HS-5 (cell line): ENCODE measurements at regions not wholly inside any gene's neighbourhood (a gene's known extent, or its start where the extent isn't known, plus 50 kb on each side); places are given as distances from the start of the nearest gene placed in this dataset.

Experiments used
- DNase-seq: peaks from one replicate; pipeline ENCODE4 v3.0.0-alpha.2; 2012; ENCODE audit warnings: low read depth

- no peak for DNase-seq
Measured at GRCh38 chr11:119937412-119937811, 200.5 kb downstream of the TRIM29 start.

- DNase-seq, result no peak
Measured at GRCh38 chr11:119936426-119936825, 201.5 kb downstream of the TRIM29 start.

- DNase-seq, result no peak
Measured at GRCh38 chr11:119935349-119935925, 202.5 kb downstream of the TRIM29 start.

GRCh38 chr11:119934866-119935265 is 203.0 kb downstream of the TRIM29 start:
- no peak for DNase-seq

- DNase-seq, result no peak
Measured at GRCh38 chr11:119934267-119934666, 203.6 kb downstream of the TRIM29 start.

- DNase-seq, result no peak
Measured at GRCh38 chr11:119933584-119933983, 204.3 kb downstream of the TRIM29 start.

GRCh38 chr11:119932828-119933562 is 204.0 kb upstream of the NECTIN1 start:
- no peak for DNase-seq

GRCh38 chr11:119928047-119928446 is 199.0 kb upstream of the NECTIN1 start:
- no peak for DNase-seq

- no peak for DNase-seq
Measured at GRCh38 chr11:119924017-119924416, 195.0 kb upstream of the NECTIN1 start.

- DNase-seq, result no peak
Measured at GRCh38 chr11:119921571-119921970, 192.6 kb upstream of the NECTIN1 start.

GRCh38 chr11:119920666-119921387 is 191.8 kb upstream of the NECTIN1 start:
- no peak for DNase-seq

GRCh38 chr11:119919656-119920055 is 190.7 kb upstream of the NECTIN1 start:
- no peak for DNase-seq

- DNase-seq, result no peak
Measured at GRCh38 chr11:119918347-119918746, 189.3 kb upstream of the NECTIN1 start.

- DNase-seq, result no peak
Measured at GRCh38 chr11:119916568-119916967, 187.6 kb upstream of the NECTIN1 start.

GRCh38 chr11:119912229-119912628 is 183.2 kb upstream of the NECTIN1 start:
- no peak for DNase-seq

GRCh38 chr11:119910650-119911049 is 181.7 kb upstream of the NECTIN1 start:
- DNase-seq, result no peak

GRCh38 chr11:119910051-119910450 is 181.1 kb upstream of the NECTIN1 start:
- DNase-seq, result no peak

GRCh38 chr11:119909495-119909894 is 180.5 kb upstream of the NECTIN1 start:
- no peak for DNase-seq

- DNase-seq, result no peak
Measured at GRCh38 chr11:119909077-119909476, 180.1 kb upstream of the NECTIN1 start.

- DNase-seq, result no peak
Measured at GRCh38 chr11:119908573-119908904, 179.5 kb upstream of the NECTIN1 start.

- DNase-seq, result no peak
Measured at GRCh38 chr11:119907878-119908572, 179.0 kb upstream of the NECTIN1 start.

- no peak for DNase-seq
Measured at GRCh38 chr11:119907122-119907851, 178.3 kb upstream of the NECTIN1 start.
